HG03469 (cell line): ENCODE measurements at regions not wholly inside any gene's neighbourhood (a gene's known extent, or its start where the extent isn't known, plus 50 kb on each side); places are given as distances from the start of the nearest gene placed in this dataset.

Experiments
- ATAC-seq: cut with Tn5 transposase; IDR thresholded peaks from one replicate; pipeline ENCODE4 v1.9.1; 2021; ENCODE audit warnings: mild to moderate bottlenecking, moderate library complexity, moderate number of reproducible peaks; ENCODE audit not compliant: unreplicated experiment

DNA sequence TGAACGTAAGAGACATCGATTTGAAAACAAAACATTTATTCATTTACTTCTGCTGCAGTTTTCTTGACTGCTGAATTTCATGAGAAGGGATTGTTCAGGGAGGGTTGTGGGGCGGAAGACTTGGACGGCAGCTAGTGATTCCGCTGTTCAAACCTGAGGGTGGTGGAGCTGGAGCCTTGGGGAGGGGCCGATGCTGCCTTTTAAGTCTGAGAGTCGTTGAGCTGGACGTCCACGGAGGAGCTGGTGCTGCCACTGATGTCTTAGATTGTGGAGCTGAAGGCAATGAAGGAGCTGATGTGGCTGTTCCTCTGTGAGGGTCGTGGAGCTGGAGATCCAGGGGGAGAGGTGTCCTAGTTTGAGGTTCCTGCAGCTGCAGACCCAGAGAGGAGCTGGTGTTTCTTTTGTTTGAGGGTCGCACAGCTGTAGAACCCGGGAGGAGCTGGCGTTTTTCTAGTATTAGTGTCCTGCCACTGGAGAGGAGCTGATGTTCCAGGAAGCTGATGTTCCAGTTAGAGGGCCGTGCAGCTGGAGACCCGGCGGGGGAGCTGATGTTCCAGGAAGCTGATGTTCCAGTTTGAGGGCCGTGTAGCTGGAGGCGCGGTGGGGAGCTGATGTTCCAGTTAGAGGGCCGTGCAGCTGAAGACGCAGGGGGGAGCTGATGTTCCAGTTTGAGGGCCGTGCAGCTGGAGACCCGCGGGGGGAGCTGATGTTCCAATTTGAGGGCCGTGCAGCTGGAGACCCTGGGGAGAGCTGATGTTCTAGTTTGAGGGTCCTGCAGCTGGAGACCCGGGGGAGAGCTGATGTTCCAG, 150.9 kb downstream of the RTP5 start:
- no peak for ATAC-seq

DNA sequence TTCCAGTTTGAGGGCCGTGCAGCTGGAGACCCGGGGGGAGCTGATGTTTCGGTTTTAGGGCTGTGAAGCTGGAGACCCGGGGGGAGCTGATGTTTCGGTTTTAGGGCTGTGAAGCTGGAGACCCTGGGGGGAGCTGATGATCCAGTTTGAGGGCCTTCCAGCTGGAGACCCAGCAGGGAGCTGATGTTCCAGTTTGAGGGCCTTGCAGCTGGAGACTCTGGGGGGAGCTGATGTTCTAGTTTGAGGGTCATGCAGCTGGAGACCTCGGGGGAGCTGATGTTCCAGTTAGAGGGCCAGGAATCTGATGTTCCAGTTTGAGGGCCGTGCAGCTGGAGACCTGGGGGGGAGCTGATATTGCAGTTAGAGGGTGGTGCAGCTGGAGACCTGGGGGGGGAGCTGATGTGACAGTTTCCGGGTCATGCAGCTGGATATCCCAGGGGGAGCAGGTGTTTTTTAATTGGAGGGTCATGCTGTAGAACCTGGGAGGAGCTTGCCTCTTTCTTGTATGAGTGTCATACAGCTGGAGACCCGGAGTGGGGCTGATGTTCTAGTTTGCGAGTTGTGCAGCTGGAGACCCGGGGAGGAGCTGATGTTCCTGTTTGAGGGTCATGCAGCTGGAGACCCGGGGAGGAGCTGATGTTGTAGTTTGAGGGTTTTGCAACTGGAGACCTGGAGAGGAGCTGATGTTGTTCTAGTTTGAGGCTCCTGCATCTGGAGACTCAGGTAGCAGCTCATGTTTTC, 153.2 kb downstream of the RTP5 start:
- no peak for ATAC-seq

DNA sequence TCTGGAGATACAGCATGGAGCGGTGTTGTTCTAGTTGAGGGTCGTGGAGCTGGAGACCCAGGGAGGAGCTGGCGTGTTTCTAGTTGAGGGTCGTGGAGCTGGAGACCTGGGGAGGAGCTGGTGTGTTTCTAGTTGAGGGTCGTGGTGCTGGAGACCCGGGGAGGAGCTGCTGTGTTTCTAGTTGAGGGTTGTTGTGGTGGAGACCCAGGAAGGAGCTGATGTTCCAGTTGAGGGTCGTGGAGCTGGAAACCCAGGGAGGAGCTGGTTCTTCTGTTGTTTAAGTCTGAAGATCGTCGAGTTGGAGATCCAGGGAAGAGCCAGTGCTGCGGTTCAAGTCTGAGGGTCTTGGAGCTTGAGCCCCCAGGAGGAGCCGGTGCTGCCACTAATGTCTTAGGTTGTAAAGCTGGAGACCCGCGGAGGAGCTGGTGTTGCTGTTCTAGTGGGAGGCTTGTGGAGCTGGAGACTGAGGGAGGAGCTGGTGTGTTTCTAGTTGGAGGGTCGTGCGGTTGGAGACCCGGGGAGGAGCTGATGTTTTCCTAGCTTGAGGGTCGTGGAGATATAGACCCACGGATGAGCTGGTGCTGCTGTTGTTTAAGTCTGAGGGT, 155.3 kb downstream of the RTP5 start:
- ATAC-seq, result no peak

DNA sequence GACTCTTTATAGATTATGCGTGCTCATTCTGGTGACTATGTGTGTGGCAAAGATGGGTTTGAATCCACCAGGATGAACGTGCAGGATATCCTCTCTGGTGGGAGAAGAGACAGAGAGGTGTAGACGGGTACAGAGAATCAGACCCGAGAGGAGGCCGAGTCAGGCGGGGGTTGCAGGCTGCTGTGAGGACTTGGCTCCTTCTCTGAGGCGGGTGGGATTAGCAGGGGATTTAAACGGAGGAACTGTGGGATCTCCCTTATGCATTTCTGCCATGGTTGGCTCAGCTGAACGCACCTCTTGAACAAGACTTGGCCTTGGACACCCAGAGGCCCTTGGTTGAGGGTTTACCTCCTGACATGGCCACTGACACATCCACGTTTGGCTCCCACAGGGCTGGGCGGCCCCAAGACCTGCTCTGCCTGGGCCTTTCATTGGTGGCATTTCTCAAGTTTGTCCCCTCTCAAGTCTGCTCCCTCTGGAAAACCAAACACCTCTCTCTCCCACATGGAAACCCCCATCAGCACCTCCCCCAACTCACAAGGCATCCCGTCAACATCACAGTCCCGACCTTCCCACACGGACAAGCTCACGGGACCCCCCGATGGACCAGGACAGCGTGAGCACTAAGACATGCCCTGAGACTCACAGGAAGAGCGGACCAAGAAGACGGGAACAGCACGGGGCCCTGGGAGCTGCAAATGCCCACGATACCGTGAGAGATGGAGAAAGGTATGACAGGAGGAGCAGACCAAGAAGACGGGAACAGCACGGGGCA, 158.3 kb downstream of the RTP5 start:
- ATAC-seq, result no peak

DNA sequence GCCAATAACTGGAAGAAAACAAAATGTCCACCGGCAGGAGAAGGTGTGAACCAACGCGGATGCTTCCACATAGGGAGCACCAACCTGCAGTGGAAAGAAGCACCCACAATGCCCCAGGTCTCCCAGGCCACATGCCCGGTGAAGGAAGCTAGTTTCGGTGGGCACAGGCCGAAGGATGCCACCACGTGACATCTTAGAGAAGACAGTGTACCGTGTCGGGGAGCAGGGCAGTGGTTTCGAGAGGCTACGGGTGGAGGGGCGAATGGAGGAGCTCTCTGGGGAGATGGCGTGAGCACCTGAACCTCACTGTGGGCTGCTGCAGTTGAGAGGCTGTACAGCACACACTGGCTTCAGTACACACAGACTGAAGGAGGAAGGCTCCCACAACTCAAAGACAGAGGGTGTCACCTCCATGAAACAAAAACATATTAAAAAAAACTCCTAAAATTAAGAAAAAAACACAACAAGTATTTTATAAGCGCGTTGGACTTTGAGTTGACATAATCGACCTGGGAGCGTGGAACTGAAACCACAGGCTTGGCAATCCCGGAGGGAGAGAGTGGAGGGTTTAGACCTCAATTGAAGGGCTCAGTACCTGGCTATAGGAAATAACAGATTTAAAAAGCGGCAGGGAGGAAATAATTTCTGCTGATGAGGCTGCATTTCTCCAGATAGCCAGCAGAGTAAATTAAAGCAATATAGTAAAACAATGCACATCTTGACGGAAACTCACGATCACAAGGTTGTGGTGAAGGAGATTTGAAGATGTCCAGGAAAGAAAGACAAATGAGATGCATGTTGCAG, 160.1 kb downstream of the RTP5 start:
- no peak for ATAC-seq

DNA sequence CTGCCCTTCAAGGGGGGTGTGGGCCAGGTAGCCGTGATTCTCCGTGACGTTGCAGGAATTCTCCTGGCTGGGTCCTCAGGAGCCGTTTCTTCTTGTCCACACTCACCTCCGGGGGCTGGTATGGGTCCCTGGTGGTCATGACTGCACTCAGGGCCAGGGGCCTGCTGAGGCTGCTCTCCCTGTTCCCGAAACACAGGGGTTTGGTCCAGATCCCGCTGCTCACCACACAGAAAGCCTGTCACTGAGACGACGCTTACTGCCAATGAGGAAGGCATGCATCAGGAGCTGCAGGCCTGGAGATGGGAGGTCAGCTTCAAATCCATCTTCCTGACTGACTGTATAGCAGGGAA, 160.7 kb downstream of the RTP5 start:
- no peak for ATAC-seq

DNA sequence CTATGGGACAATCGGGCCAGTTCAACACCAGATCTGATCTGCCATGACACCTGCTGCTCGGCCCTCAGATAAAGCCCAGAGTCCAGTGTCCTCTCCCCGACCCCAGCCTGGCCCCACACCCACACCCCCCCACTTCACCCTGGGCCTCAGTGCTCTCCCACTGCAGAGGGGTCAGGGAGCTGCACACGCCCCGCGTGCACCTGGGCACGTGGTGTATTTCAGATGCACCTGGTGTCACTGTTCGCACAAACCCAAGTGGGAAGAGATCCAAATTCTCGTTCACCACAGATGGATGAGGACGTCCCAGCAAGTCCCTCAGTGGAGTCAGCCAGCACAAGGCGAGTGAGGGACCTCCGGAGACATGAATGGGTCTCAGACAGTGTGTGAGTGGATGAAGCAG, 161.3 kb downstream of the RTP5 start:
- ATAC-seq, result no peak

DNA sequence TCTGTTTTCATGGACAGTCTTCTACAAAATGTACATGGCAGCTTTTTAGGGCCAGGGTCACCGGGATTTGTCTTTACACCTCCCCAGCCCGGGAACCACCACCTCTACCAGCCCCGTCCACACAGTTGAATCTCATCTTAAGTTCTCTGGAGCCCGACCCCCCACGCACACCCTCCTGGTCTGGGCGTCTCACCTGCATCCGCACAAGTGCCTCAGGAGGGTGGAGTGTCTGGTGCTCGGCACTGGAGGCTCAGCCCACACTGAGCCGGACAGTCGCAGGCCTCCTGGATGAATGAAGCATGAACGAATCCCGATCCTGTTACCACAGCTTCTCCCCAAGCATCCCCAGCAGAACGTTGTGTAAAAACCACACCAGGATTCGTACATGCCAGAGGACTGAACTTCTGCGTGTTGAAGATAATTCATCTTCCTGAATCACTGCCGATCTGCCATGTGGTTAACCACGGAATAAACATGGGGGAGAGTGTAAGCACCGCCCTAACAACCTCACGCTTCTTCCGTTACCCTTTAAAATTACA, 162.0 kb downstream of the RTP5 start:
- ATAC-seq, result no peak

DNA sequence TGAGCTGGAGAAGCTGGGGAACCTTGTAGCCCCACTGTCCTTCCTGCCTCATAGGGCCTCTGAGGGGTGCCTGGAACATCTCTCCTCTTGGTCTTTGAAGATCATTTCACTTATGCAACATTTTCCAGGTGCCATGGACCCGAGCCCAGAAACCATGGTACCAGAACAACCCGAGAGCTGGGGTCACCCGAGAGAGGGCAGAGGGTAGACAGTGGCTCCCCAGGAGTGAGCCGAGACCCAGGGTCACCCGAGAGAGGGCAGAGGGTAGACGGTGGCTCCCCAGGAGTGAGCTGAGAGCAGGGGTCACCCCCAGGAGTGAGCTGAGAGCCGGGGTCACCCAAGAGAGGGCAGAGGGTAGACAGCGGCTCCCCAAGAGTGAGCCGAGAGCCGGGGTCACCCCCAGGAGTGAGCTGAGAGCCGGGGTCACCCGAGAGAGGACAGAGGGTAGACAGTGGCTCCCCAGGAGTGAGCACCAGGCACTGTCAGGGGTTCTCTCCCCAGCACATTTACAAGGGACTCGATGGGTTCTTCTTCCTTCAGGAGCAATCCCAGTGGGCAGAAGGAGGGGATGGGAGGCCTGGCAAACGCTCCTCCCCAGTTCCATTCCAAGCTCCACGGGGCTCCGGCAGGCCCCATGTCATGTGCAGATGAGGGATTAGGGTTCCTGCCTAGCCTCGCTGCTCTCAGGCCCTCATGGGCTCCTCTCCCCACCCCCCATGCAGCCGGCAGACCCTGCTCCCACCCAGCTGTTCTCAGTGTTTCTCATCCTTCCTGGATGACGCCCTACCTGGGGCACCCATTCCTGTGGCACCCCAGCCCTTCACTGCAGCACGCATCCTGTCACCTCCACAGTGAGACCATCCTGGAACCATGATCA, 163.5 kb downstream of the RTP5 start:
- ATAC-seq, result no peak

DNA sequence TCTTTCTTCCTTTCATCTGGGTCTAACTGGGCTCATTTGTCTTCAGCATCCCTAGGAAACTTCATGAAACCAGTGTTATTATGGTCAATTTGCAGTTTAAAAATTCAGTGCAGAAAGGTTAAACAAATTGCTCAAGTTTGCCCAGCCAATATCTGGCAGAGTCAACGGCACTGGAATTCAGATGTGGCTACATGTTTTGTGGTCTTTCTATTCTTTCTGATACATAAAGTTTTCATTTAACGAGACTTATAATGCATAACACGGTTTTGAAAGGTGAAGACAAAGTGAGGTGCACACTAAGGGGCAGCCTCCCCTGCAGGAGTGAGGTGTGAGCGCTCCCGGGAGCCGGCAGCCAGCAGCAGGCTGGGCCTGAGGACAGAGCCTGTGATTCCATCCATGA, 164.6 kb downstream of the RTP5 start:
- no peak for ATAC-seq

DNA sequence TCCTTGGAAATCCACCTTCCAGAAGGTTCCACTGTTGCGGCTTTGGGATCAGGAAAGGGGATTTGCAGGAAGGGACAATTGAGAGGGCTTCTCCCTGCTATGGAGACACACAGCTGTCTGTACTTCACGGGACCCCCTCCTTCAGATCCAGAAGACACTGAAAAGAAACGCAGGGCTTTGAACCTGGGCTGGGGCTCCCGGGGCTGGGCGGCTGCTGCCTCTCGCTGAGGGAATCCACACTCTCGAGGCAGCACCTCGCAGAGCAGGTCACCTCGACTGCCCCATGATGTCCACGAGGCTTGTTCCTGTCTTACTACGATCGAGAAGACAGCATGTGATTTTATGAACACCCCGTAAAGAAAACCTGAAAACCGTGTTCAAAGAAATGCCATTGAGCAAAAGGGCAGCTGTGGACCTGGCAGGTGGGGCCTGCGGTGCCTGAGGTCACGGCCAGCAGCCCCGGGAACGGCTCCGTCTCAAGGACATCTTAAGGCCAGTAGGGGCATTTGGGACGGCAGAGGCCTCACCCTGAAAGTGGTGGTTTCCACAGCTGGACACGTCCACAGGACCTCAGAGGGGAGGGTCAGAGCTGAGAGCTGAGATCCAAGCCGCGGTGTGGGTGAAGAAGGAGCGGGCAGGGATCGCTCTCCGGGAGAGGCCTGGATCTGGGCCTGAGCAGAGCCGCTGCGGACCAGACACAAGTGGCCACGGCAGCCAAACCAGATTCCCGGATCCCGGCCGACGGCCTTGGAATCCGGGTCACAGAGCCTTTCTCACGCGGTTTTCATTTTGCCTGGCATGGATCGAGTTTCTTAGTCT, 165.7 kb downstream of the RTP5 start:
- ATAC-seq, result no peak

DNA sequence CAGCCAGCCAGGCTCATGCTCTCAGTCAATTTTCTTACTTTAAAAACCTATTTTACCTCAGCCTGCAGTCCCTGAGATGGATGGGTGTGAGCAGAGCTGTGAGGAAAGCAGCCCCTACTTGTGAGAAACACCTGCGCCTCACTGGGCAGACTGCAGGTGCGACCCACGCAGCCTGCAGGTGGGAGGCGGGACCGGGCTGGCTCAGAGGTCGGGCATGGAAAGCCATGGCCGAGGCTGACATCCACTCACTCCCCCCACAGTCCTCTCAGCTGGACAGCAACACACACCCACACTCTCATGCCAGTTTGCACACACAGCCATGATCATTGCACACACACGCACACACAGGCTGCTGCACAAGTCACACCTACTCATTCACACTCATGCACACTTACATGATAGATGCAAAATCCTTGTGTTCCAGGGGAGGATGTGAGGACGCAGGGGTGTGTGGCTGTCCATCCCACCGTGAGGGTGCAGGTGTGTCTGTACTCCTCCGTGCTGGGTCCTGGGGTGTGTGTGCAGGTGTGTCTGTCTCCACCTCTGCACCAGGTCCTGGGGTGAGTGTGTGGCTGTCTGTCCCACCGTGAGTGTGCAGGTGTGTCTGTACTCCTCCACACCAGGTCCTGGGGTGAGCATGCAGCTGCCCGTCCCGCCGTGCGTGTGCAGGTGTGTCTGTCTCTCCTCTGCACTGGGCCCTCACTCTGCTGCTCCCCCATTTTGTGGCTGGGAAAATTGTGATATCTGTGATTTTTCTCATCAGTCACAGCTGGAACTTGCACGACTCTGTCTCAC, 166.5 kb downstream of the RTP5 start:
- no peak for ATAC-seq

DNA sequence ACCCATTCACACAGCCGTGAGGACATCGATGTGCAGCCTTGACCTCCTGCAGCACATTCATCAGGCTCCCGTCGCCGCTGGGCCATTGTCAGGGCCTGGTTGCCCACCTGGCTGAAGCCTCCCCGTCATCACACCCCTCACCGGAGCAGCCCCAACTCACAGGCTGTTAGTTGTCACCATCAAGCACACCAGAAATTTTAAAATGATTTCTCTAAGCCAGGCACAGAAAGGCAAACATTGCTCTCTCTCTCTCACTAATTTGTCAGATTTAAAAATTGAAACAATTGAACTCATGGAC, 167.1 kb downstream of the RTP5 start:
- no peak for ATAC-seq

DNA sequence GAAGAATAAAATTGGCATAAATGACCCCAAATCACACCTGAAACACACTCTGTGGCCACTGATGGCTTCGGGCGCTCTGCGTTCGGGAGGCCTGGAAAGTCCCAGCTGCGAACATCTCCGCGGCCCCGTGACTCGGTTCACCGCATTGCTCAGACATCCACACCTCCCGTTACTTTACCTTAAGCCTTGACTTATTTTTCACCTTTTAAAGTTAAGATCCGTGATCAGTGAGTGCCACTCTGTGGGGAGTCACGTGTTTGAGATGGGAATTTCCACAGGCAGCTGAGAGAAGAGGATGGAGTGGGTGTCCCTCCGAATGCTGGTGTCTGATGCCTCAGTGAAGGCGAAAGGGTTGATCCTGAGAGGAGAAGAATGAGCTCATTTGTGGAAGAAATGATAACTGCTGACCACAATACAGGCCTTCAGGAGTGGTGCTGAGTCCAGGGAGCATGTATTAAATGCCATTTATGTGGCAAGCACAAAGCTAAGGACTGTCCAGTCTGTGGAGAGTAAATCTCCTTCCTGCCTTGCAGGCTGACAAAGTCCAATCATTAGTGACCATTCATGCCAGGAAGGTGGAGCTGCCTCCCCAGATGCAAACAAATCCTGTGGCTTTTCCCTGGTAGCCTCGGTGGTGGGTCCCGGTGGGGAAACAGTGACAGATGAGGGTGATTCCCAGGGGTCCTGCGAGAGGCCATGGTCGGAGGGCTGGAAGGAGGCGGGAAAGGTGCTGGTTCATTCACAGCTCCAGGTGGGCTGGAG, 168.8 kb downstream of the RTP5 start:
- ATAC-seq, result no peak

DNA sequence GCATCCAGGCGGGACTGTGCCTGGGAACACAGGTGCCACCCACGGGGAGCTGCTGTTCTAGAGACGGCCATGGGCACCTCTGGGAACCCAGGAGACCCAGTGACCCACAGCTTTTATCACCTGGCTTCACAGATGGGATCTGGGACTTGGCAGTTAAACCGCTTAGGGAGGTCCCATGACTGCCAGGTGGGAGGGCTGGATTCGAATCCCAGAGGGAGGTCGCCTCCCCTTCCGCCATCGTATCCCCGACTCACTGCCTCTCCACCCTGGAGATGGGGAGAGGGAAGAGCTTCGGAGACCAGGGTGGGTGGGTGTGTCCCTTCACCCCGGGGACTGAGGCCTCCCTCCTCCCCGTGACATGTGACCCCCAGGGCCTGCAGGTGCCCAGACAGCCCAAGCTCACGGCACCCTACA, 169.4 kb downstream of the RTP5 start:
- no peak for ATAC-seq

DNA sequence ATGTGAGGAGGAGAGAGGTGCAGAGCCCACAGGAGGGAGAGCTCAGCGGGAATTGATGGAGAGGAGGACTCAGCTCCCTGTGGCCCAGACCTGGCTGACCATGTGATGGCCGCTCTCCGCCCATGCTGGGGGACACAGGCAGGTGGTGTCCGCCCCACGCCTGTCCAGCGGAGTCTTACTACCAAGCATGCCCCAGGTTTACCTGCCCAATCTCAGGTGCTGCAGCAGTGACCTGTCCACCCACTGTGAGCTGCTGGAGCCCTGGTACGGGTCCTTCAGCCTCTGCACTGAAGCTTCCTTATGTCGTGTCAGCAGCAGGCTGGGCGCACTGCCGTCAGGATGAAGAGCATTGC, 170.8 kb downstream of the RTP5 start:
- no peak for ATAC-seq

DNA sequence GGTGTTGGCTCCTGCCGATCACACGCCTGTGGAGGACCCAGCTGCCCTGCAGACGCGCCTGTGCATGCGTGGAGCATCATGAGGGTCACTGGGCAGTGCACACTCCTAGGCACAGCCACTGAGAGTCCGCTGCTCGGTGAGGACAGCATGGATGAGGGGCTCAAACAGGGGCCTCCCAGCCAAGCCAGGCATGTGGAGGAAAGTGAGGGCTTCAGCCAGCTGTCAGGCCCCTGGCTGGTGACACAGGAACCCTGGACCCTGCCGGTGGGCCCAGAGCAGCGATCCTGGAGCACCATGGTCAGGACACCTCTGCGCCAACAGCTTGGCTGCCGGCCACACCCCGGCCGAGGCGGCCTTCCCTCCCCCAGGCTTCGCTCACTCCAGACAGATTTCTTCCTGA, 171.2 kb downstream of the RTP5 start:
- ATAC-seq, result no peak
